ENCODE measurements at regions not wholly inside any gene's neighbourhood (a gene's known extent, or its start where the extent isn't known, plus 50 kb on each side); places are given as distances from the start of the nearest gene placed in this dataset.
"Not testable (repeated sequence)": the region's sequence is repeated elsewhere in the genome, so short reads cannot be mapped to it uniquely, and the experiment has no call there.

GRCh38 chr5:15334551-15335266, 165.3 kb upstream of the FBXL7 start:
- no peak for DNase-seq (ENCODE audit: low spot score)

- no peak for DNase-seq (ENCODE audit: low spot score)
Observed at GRCh38 chr5:15333091-15333490, 166.9 kb upstream of the FBXL7 start.

- no peak for DNase-seq (ENCODE audit: low spot score)
Observed at GRCh38 chr5:15326932-15327331, 173.0 kb upstream of the FBXL7 start.

GRCh38 chr5:15326471-15326870, 173.5 kb upstream of the FBXL7 start:
- no peak for DNase-seq (ENCODE audit: low spot score)

- no peak for DNase-seq (ENCODE audit: low spot score)
Observed at GRCh38 chr5:15322421-15322820, 177.6 kb upstream of the FBXL7 start.

- DNase-seq (ENCODE audit: low spot score), result no peak
Observed at GRCh38 chr5:15321776-15322175, 178.2 kb upstream of the FBXL7 start.

- no peak for DNase-seq (ENCODE audit: low spot score)
Observed at GRCh38 chr5:15320871-15321270, 179.1 kb upstream of the FBXL7 start.

GRCh38 chr5:15304914-15305834, 194.8 kb upstream of the FBXL7 start:
- no peak for DNase-seq (ENCODE audit: low spot score)

- DNase-seq (ENCODE audit: low spot score), result no peak
Observed at GRCh38 chr5:15304066-15304731, 195.8 kb upstream of the FBXL7 start.

- DNase-seq (ENCODE audit: low spot score), result no peak
Observed at GRCh38 chr5:15300141-15300540, 199.8 kb upstream of the FBXL7 start.

- no peak for DNase-seq (ENCODE audit: low spot score)
Observed at GRCh38 chr5:15290953-15291352, 209.0 kb upstream of the FBXL7 start.

GRCh38 chr5:15286650-15287049, 213.3 kb upstream of the FBXL7 start:
- no peak for DNase-seq (ENCODE audit: low spot score)

GRCh38 chr5:15285901-15286583, 213.9 kb upstream of the FBXL7 start:
- DNase-seq (ENCODE audit: low spot score), result no peak

- DNase-seq (ENCODE audit: low spot score), result no peak
Observed at GRCh38 chr5:15284706-15285105, 215.3 kb upstream of the FBXL7 start.

- no peak for DNase-seq (ENCODE audit: low spot score)
Observed at GRCh38 chr5:15283076-15283475, 216.9 kb upstream of the FBXL7 start.

- no peak for DNase-seq (ENCODE audit: low spot score)
Observed at GRCh38 chr5:15282611-15283010, 217.4 kb upstream of the FBXL7 start.

GRCh38 chr5:15271596-15271995, 228.4 kb upstream of the FBXL7 start:
- DNase-seq (ENCODE audit: low spot score), result not testable (repeated sequence)

- DNase-seq (ENCODE audit: low spot score), result no peak
Observed at GRCh38 chr5:15267966-15268365, 232.0 kb upstream of the FBXL7 start.

GRCh38 chr5:15266841-15267240, 233.1 kb upstream of the FBXL7 start:
- no peak for DNase-seq (ENCODE audit: low spot score)

GRCh38 chr5:15266229-15266628, 233.8 kb upstream of the FBXL7 start:
- no peak for DNase-seq (ENCODE audit: low spot score)

- no peak for DNase-seq (ENCODE audit: low spot score)
Observed at GRCh38 chr5:15263942-15264341, 236.0 kb upstream of the FBXL7 start.

- DNase-seq (ENCODE audit: low spot score), result no peak
Observed at GRCh38 chr5:15263406-15263805, 236.6 kb upstream of the FBXL7 start.
